HG03378 (cell line): ENCODE measurements at regions not wholly inside any gene's neighbourhood (a gene's known extent, or its start where the extent isn't known, plus 50 kb on each side); places are given as distances from the start of the nearest gene placed in this dataset.

ENCODE experiments used
- ATAC-seq: cut with Tn5 transposase; IDR thresholded peaks from one replicate; pipeline ENCODE4 v1.9.1; 2021; ENCODE audit warnings: mild to moderate bottlenecking, moderate library complexity; ENCODE audit not compliant: unreplicated experiment

DNA sequence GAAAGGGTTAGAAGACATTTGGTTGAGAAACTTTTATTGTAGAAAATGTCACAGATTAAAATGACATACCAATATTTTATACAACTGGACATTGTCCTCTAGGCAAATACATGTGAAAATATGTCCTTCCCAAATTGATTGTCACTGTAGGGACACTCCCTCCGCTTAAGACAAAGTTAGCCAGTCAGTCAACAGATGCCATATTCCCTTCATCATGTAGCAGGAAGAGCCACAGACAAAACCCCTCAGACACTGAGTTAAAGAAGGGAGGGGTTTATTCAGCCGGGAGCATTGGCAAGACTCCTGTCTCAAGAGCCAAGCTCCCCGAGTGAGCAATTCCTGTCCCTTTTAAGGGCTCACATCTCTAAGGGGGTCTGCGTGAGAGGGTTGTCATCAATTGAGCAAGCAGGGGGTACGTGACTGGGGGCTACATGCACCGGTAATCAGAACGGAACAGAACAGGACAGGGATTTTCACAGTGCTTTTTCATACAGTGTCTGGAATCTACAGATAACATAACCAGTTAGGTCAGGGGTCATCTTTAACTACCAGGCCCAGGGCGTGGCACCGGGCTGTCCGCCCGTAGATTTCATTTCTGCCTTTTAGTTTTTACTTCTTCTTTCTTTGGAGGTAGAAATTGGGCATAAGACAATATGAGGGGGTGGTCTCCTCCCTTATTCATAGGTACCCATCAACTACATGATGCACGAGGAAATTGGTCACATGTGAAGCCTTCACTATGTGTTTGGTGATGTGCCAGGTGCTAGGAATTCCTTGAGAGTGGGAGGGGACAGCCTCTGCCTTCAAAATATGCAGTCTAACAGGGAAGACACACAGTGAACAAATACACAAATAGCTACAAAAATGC is 155.7 kb upstream of the CDYL start:
- ATAC-seq, result no peak

- ATAC-seq, result no peak
These were observed 159.9 kb upstream of the CDYL start for GRCh38 chr6:4616311-4616710.

DNA sequence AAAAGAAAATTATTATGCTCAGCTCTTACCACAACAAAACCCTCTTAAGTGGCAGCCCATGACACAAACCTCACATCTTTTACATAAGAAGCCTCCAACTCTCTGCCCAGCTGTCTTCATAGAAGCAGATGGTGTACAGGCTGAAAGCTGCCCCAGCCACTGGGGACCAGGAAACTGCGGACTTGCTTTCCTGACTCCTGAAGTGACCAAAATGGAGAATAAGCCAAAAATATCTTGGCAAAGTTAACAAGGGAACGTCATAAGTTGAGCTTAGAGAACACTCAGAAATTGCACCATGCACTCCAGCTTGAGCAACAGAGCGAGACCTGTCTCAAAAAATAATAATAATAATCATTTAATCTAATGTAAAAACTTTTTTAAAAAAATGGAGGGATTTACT is 160.3 kb upstream of the CDYL start:
- ATAC-seq, result no peak

DNA sequence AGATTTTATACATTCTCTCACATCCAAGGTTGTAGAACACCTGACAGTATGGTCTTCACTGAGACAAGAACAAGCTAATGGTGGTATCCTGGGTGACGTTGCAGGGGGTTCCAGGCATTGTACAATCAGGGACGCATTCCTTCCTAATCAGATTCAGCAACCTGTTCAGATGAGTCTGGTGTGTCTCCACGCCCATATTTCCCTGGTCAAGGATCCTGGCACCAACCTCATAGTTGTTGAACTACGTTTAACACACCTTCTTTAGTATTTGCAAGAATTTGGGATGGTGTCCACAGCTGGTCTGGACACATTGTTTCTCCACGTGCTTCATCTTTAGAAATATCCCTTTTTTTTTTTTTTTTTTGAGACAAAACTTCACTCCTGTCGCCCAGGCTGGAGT is 161.0 kb upstream of the CDYL start:
- ATAC-seq, result no peak

DNA sequence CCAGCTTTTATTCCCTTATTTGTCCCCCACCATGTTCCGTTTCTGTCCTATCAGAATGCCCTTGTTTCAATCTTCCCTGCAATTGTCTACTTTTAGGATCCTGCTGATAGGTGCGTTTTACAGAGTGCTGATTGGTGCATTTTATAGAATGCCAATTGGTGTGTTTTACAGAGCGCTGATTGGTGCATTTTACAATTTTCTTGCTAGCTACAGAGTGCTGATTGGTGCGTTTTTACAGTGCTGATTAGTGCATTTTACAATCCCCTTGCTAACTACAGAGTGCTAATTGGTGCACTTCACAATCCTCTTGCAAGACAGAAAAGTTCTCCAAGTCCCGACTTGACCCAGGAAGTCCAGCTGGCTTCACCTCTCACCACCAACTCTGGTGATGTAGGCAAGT is 161.6 kb upstream of the CDYL start:
- no peak for ATAC-seq

DNA sequence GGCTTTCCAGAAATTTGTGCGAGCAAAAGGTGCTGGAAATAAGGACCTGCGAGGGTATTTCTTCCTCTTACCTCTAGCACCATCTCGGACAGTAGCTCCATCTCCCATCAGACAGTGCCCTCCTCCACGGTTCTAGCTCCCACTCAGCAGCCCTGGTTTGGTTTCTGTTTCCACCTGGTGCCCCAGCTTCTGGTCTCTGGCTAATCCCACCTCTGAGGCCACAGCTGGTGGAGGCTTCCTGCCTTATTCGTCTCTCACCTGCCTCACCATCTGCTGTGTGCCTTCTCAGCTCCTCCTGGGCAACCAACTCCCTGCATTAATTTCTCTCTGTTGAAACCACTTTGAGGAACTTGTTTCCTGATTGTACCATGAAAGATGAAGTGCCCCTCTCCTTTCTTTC is 162.4 kb upstream of the CDYL start:
- no peak for ATAC-seq

GRCh38 chr6:4613381-4613780 is 162.8 kb upstream of the CDYL start:
- no peak for ATAC-seq

GRCh38 chr6:4612636-4613171 is 163.5 kb upstream of the CDYL start:
- ATAC-seq, result no peak

GRCh38 chr6:4611429-4612129 is 164.6 kb upstream of the CDYL start:
- no peak for ATAC-seq

- ATAC-seq, result no peak
These were observed 165.9 kb upstream of the CDYL start for GRCh38 chr6:4610256-4610655.

DNA sequence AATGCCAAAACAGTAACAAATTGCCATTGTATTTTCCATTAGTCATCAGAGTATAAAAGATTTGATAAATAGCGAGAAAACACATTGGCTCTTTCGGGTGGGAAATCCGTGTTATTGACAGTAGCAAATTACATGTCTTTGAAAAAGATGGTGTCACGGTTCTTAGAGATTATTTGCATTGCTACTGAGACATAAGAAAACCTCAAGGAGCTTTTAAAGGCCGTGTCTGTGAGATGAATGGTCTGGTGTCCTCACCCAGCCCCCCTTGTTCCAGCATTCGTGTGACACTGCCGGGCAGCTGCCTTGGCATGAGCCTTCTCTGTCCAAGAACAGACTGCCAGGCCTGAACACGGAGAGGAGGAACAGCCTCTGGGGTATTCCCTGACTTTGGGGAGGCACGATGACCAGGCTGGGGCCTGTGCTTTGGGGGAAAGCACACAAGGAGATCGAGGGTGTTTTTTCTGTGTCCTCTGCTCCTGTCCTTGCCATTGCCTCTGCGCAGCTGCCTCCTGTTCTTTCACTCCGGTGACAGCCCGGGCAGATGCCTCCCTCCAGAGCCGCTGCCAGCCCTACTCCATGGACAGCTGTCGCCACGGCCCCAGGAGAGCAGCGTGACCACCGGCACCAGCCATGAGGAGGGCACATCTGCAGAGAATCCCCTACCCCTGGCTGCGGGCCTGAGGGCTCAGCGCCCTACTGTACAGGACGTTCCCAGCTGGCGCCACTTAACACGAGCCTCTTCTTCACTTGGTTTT is 167.7 kb upstream of the CDYL start:
- no peak for ATAC-seq

DNA sequence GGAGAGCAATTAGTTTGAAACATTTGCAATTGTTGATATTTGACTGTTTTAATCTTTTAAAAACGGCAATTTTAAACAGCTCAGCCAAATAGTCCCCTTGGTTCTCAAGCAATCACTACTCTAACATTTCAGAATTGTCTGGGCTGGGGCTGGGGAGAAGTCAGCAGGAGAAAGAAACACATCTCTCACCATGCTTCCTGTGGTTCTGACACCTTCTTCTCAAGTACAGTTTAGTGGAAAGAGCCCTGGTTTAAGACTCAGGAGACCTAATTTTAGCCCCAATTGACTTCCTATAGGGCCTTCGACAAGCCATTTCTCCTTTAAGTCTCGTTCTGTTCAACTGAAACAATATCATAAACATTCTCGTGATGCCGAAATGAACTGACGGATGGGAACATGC is 168.4 kb upstream of the CDYL start:
- ATAC-seq, result no peak

DNA sequence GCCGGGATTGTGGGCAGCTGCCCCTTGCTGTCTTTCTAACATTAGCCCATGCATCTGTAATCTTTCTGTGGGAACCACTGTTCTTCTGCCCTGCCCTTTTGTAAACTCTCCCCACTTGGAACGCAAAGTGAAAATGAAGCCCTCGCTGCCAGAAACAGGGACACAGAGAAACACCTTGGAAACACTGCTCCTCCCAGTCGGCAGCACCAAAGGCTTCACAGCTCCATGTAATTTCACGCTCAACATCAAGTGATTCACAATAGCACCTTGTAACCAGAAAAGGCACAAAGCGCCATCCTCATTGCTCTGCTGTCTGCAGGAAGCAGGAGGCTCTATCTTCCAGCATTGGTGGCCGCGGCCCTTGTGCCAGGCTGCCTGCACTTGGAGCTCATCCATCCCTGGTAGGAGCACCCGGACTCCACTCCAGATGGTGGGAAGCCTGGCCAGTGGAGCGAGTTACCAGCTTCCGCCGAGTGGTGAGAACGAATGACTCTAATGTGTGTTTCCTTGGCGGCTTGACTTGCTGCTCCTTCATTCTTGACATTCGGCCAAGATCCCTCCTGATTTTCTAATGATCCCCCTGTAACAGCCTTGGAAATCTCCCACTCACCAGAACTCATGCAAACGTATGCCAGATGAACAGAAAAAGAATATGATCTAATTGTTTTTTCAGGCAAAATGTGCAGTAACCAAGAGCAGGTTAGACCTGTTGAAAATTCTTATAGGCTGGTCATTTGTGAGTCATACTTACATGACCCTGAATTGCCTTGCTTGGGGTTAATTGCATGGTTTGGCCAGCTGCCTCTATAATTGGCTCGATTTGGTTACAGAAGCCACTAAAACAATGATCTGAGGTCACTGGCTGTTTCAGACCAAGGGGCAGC is 169.1 kb upstream of the CDYL start:
- no peak for ATAC-seq

DNA sequence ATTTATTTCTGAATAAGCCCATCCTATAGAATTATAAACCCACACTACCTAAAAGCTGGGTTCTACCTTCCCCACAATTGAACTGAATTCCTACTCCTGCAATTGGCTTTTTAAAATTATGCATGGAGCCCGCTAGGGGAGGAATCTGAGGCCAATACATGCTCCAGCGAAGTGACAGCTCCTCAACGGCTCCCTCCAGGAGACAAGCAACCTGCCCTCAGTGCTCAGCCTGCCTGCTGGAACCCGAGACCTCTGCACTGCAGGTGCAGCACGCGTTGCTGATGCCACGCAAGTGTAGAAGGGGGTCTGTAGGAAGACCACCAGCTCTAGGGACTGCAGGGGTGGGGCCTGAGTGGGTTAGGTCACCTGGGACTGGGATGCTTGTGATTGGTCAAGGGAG is 170.2 kb upstream of the CDYL start:
- no peak for ATAC-seq

- no peak for ATAC-seq
These were observed 172.3 kb upstream of the CDYL start for GRCh38 chr6:4603856-4604369.

DNA sequence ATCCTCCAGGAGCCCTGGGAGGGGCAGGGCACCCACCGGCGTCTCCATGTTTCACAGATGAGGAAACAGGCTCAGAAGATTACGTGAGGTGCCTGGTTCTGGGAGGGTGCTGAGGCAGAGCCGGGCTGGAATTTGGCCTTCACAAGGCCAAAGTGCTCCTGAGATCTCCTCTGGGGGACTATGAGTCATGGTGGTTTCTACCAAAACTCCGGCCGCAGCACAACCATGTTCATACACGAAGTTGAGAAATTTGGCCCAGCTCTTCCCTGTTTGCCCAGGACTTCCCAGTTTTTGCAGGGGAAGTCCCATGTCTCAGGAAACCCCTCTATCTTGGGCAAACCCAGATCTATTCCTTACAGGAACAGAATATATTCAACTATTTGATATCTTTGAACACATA is 172.9 kb upstream of the CDYL start:
- no peak for ATAC-seq

GRCh38 chr6:4599924-4600323 is 176.3 kb upstream of the CDYL start:
- no peak for ATAC-seq

DNA sequence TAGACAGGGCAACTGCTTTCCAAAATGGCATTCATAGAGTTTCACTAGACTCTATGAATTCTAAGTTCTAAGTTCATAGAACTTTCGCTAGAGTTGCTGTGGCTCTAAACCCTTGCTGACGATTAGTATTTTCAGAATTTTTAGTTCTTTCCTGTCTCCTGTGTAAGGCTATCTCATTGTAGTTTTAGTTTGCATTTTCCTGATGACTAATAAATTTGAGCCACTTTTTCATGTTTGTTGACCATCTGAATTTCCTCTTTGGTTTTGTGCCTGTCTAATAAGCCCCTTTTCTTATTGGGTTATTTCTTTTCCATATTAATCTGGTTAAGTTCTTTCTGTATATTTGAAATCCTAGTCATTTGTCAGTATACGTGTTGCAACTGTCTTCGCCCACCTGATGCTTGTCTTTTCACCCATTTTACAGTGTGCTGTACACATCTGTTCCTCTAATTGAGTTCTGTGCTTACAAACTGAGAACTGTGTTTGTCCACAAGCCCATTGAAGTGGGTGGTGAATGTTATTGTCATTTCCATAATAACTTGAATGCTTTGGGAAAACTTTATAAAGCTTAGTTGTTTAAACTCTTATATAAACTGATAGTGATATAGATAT is 177.7 kb upstream of the CDYL start:
- ATAC-seq, result no peak

DNA sequence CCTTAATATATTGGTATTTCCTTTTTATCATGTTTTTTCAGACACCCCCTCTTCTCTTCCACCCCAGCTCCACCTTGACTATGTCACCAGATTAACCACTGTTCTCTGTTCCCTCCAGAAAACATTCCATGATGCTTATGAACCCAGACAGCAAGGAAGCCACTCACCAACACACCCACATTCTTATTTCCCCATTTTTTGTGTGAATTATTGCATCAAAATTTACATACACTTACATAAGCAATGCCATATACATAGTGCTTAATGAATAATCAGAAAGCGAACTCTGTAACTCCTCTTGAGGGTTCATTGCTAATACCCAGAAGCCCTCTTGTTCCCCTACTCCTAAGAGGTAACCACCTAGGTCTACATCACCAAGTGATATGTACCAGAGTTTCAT is 182.3 kb upstream of the CDYL start:
- ATAC-seq, result no peak

DNA sequence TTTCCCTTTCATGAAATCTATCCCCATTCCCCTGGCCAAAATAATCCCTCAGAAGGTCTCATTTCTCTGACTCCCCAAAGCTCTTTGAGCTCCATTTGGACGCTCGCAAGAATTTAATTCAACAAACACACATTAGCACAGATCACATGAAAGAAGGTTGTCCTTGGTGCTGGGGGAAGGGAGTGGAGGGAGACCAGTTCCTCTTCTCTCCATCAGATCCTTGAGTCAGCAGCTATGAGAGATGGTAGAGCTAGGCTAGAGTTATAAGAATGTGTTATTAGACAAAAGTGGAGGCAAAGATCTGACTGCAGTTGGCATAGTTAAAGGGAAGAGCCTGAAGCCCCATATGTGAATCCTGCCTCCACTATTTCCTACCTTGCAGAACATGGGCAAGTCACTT is 184.2 kb upstream of the CDYL start:
- no peak for ATAC-seq
